ENCODE measurements at regions not wholly inside any gene's neighbourhood (a gene's known extent, or its start where the extent isn't known, plus 50 kb on each side); places are given as distances from the start of the nearest gene placed in this dataset.

DNA sequence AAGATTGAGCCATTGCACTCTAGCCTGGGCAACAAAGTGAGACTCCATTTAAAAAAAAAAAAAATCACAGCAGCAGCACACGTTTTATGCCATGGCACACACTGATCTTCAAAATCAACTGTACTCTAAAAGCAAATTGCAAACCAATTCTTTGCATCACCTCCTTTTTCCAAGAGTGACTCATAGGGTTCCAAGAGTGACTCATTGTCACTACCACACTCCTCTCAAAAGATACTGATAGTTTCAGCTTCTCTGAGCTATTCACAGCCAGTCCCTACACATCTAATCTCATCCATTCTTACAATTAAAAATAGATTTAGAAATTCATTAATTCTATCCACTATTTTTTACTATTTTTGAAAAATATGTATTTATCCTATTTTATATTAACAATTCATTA is 1494.9 kb upstream of the AGA start:
- BruUV-seq (replicated peaks) = no TSS peak

More for the DNA sequence above, 1494.9 kb upstream of the AGA start:
- no peaks in the 10 kb centered on the region for H3K79me1 ChIP-seq (ENCODE audit: low read depth in 1 of 2, low read length in 2 of 2)
- H4K91ac ChIP-seq (ENCODE audit: insufficient read depth, low read depth, low read length) = no peak overlapping the region
- H4K8ac ChIP-seq (ENCODE audit: low read depth in 2 of 2, low read length in 2 of 2) = no peak overlapping the region
- ChIA-PET POLR2A (ENCODE audit: unreplicated experiment) (no interaction called here), CTCF (no interaction called here)
- no peak overlapping the region for H3K9ac ChIP-seq (ENCODE audit: low read depth, low read length)
- H3K4me1 ChIP-seq (ENCODE audit: control insufficient read depth, insufficient read depth, low read length) = no peaks in the 10 kb centered on the region
- no peak overlapping the region for H3K27ac ChIP-seq (ENCODE audit: insufficient read depth, low read length)
- no CpG with 5 or more reads among the region's 1 CpG for WGBS, 2 experiments (ENCODE audit: extremely low coverage in 2 of 2, insufficient read length in 1 of 2)
- H3K56ac ChIP-seq (ENCODE audit: extremely low read depth, insufficient read depth, low read length) = no peak overlapping the region
- H3K18ac ChIP-seq (ENCODE audit: low read depth, low read length) = no peak overlapping the region
- H3K9me1 ChIP-seq (ENCODE audit: insufficient read depth, low read length) = no peaks in the 10 kb centered on the region
- intact Hi-C loops (cut with micrococcal nuclease) (no loop called here), in situ Hi-C loops (cut with MboI; ENCODE audit: low sequenced_read_pairs) (no loop called here), dilution Hi-C loops (cut with HindIII; ENCODE audit: low sequenced_read_pairs, unreplicated experiment) (no loop called here)
- no peak overlapping the region for H3K4me2 ChIP-seq (ENCODE audit: low read depth, low read length)
- no peak overlapping the region for H2BK120ac ChIP-seq (ENCODE audit: low read depth, low read length)
- no peak overlapping the region for H3K4me3 ChIP-seq (ENCODE audit: insufficient read depth, low read depth, low read length)
- TF ChIP-seq FOS (IDR thresholded peaks at IDR 0.05; ENCODE audit: low read depth, low read length) (no peak), SMC3 (IDR thresholded peaks at IDR 0.05; ENCODE audit: low read depth, low read length) (no peak), RFX5 (IDR thresholded peaks at IDR 0.05; ENCODE audit: low read depth, low read length) (no peak), MAFK (IDR thresholded peaks at IDR 0.05; ENCODE audit: low read depth, low read length) (no peak), RAD21 (IDR thresholded peaks at IDR 0.05; ENCODE audit: low read length) (no peak), POLR2A (IDR thresholded peaks at IDR 0.05; ENCODE audit: low read depth, low read length) (no peak), CEBPB (IDR thresholded peaks at IDR 0.05; ENCODE audit: low read depth, low read length) (no peak), CHD1 (IDR thresholded peaks at IDR 0.05; ENCODE audit: low read depth, low read length) (no peak), NFE2L2 (IDR thresholded peaks at IDR 0.05; ENCODE audit: low read depth, low read length) (no peak), MXI1 (IDR thresholded peaks at IDR 0.05; ENCODE audit: borderline replicate concordance, low read depth, low read length) (no peak)
- TF ChIP-seq, protein P1, sequence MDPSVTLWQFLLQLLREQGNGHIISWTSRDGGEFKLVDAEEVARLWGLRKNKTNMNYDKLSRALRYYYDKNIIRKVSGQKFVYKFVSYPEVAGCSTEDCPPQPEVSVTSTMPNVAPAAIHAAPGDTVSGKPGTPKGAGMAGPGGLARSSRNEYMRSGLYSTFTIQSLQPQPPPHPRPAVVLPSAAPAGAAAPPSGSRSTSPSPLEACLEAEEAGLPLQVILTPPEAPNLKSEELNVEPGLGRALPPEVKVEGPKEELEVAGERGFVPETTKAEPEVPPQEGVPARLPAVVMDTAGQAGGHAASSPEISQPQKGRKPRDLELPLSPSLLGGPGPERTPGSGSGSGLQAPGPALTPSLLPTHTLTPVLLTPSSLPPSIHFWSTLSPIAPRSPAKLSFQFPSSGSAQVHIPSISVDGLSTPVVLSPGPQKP (IDR thresholded peaks at IDR 0.05; ENCODE audit: borderline replicate concordance, low read depth, low read length) = no peak
- TF ChIP-seq, protein P2, sequence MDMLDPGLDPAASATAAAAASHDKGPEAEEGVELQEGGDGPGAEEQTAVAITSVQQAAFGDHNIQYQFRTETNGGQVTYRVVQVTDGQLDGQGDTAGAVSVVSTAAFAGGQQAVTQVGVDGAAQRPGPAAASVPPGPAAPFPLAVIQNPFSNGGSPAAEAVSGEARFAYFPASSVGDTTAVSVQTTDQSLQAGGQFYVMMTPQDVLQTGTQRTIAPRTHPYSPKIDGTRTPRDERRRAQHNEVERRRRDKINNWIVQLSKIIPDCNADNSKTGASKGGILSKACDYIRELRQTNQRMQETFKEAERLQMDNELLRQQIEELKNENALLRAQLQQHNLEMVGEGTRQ (IDR thresholded peaks at IDR 0.05; ENCODE audit: low read depth, low read length) = no peak
- TF ChIP-seq, protein P3, sequence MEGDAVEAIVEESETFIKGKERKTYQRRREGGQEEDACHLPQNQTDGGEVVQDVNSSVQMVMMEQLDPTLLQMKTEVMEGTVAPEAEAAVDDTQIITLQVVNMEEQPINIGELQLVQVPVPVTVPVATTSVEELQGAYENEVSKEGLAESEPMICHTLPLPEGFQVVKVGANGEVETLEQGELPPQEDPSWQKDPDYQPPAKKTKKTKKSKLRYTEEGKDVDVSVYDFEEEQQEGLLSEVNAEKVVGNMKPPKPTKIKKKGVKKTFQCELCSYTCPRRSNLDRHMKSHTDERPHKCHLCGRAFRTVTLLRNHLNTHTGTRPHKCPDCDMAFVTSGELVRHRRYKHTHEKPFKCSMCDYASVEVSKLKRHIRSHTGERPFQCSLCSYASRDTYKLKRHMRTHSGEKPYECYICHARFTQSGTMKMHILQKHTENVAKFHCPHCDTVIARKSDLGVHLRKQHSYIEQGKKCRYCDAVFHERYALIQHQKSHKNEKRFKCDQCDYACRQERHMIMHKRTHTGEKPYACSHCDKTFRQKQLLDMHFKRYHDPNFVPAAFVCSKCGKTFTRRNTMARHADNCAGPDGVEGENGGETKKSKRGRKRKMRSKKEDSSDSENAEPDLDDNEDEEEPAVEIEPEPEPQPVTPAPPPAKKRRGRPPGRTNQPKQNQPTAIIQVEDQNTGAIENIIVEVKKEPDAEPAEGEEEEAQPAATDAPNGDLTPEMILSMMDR (conservative IDR thresholded peaks at IDR 0.05; ENCODE audit: low read depth, low read length) = no peak
- H4K20me1 ChIP-seq (ENCODE audit: insufficient read depth, low read length) = no peaks in the 10 kb centered on the region
- no peak overlapping the region for H2BK20ac ChIP-seq (ENCODE audit: low read depth, low read length)
- no peak overlapping the region for H3K4ac ChIP-seq (ENCODE audit: low read depth, low read length)
- H2AK9ac ChIP-seq (replicated peaks; ENCODE audit: low read depth, low read length, poor library complexity) = no peak overlapping the region
- ATAC-seq (ENCODE audit: low read depth) (no peak), DNase-seq (no peak)
- H2BK5ac ChIP-seq (ENCODE audit: low read depth, low read length, poor library complexity, severe bottlenecking) = no peak overlapping the region
- H3K27me3 ChIP-seq (ENCODE audit: control insufficient read depth, insufficient read depth, low read length) = no peaks in the 10 kb centered on the region
- H2AFZ ChIP-seq (replicated peaks; ENCODE audit: low read length, poor library complexity) = no peak overlapping the region
- H3K36me3 ChIP-seq (ENCODE audit: control insufficient read depth, insufficient read depth, low read length) = no peaks in the 10 kb centered on the region
- H3K23ac ChIP-seq (ENCODE audit: low read depth, low read length) = no peak overlapping the region
- no peak overlapping the region for H2BK15ac ChIP-seq (ENCODE audit: low read depth, low read length)
- H3K14ac ChIP-seq (replicated peaks; ENCODE audit: low read depth, low read length) = no peak overlapping the region
- H2AK5ac ChIP-seq (ENCODE audit: low read depth, low read length) = no peak overlapping the region
- H4K5ac ChIP-seq (ENCODE audit: low read depth, low read length) = no peak overlapping the region
- peaks cover 6% of the 10 kb centered on the region; the same call in 1 of the 2 replicates for H3K9me3 ChIP-seq (ENCODE audit: control insufficient read depth, insufficient read depth, low read length)

Measured in IMR-90 (cell line).